ENCODE measurements at regions not wholly inside any gene's neighbourhood (a gene's known extent, or its start where the extent isn't known, plus 50 kb on each side); places are given as distances from the start of the nearest gene placed in this dataset.

- no peak overlapping the region for H3K4me3 ChIP-seq (replicated peaks in 1 of 2; ENCODE audit: low read depth in 2 of 2, low read length in 2 of 2)
- TF ChIP-seq CTCF (IDR thresholded peaks at IDR 0.05; ENCODE audit: low read depth, low read length) = no peak
- no peak for DNase-seq (ENCODE audit: low read depth in 2 of 2)
These were observed 568.6 kb upstream of the KIF2B start for GRCh38 chr17:53253956-53254597.

DNA sequence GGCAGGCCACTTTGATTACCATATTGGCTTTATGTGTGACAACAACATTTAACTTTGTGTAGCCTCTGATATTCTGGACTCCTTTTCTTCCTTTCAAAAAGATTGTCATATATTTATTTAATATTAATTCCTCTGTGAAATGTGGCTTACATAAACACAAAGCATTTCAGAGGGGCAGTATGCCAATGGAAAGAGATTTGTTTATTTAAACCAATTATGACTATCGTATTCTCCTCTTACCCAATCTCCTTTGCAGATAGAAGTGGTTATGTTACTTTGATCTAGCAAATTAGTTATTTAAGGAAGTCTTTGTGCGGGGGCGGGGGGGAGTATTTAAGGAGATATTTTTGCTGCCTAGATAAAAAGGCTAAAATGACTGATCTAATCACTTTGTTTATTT, 573.7 kb upstream of the KIF2B start:
- TF ChIP-seq CTCF (IDR thresholded peaks at IDR 0.05; ENCODE audit: low read depth, low read length) = no peak
- no peak for DNase-seq (ENCODE audit: low read depth in 2 of 2)
- no peak overlapping the region for H3K4me3 ChIP-seq (replicated peaks in 1 of 2; ENCODE audit: low read depth in 2 of 2, low read length in 2 of 2)

DNA sequence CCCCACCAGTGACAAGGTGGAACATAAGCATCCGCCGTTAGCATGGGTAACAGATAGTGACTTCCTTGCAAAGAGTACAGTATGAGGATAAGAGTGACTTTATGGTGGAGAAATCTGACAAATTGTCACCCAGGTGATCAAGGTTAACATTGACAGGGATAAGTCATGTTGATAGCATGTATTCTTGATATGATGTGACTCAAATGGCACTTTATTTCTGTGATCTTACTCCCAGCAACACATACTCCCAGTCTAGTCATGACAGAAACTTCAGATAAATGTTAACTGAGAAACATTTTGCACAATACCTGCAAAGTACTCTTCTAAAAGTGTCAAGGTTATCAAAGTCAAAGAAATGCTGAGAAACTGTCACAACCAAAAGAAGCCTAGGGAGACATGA, 588.6 kb upstream of the KIF2B start:
- no peak for DNase-seq (ENCODE audit: low read depth in 2 of 2)
- no peak overlapping the region for H3K4me3 ChIP-seq (replicated peaks in 1 of 2; ENCODE audit: low read depth in 2 of 2, low read length in 2 of 2)
- no peak for TF ChIP-seq CTCF (IDR thresholded peaks at IDR 0.05; ENCODE audit: low read depth, low read length)

- no peak for TF ChIP-seq CTCF (IDR thresholded peaks at IDR 0.05; ENCODE audit: low read depth, low read length)
- no peak overlapping the region for H3K4me3 ChIP-seq (replicated peaks in 1 of 2; ENCODE audit: low read depth in 2 of 2, low read length in 2 of 2)
- DNase-seq (ENCODE audit: low read depth in 2 of 2) = no peak
These were observed 595.2 kb upstream of the KIF2B start for GRCh38 chr17:53227514-53227913.

- H3K4me3 ChIP-seq (replicated peaks in 1 of 2; ENCODE audit: low read depth in 2 of 2, low read length in 2 of 2) = no peak overlapping the region
- TF ChIP-seq CTCF (IDR thresholded peaks at IDR 0.05; ENCODE audit: low read depth, low read length) = no peak
- DNase-seq (ENCODE audit: low read depth in 2 of 2) = no peak
These were observed 595.6 kb upstream of the KIF2B start for GRCh38 chr17:53227111-53227510.

- H3K4me3 ChIP-seq (replicated peaks in 1 of 2; ENCODE audit: low read depth in 2 of 2, low read length in 2 of 2) = no peak overlapping the region
These were observed 602.9 kb upstream of the KIF2B start for GRCh38 chr17:53219821-53220220.

More at GRCh38 chr17:53219821-53220220, 602.9 kb upstream of the KIF2B start:
- no peak for DNase-seq (ENCODE audit: low read depth in 2 of 2)
- TF ChIP-seq CTCF (IDR thresholded peaks at IDR 0.05; ENCODE audit: low read depth, low read length) = no peak

Data from cardiac fibroblast (primary cell).